ENCODE measurements at regions not wholly inside any gene's neighbourhood (a gene's known extent, or its start where the extent isn't known, plus 50 kb on each side); places are given as distances from the start of the nearest gene placed in this dataset.

DNA sequence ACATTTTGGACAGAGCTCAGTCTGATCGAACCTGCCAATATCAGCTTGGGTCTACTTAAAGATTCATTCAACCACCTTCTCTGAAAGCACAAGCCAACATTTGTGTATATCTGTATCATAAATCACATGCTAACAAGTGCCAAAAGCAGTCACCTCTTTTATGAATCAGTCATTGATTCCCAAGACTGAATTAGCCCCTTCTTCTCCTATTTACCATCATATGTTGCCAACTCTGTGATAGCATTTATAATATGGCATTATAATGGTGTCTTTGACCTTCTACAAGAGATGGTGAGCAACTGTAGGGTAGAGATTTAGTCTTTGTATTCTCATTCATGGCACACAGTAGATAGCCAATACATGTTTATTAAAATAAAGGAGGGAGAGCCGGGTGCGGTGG, 61.4 kb downstream of the DDX53 start:
- H3K79me2 ChIP-seq (ENCODE audit: control insufficient read depth, insufficient read depth, low read length) = no peaks in the 10 kb centered on the region
- no TSS peak for BruUV-seq (replicated peaks)
- 0% methylated on average over 3 of the region's 3 CpGs for WGBS (ENCODE audit: insufficient coverage, low coverage, missing lambda C conversion rate)

More for the DNA sequence above, 61.4 kb downstream of the DDX53 start:
- Histone ChIP-seq H3K4me2 (ENCODE audit: insufficient read depth, low read length) (no peak overlapping the region), H3K4me3 (no peak overlapping the region), H3K27ac (ENCODE audit: extremely low read depth, low read depth, low read length) (no peak overlapping the region), H4K20me1 (replicated peaks; ENCODE audit: control insufficient read depth, insufficient read depth, low read length) (no peaks in the 10 kb centered on the region), H3K36me3 (ENCODE audit: control insufficient read depth, insufficient read depth, low read length) (no peaks in the 10 kb centered on the region), H3K27me3 (ENCODE audit: control insufficient read depth in 2 of 2, insufficient read depth in 2 of 2, low read length in 2 of 2) (no peaks in the 10 kb centered on the region), H3K4me1 (replicated peaks in 1 of 2; ENCODE audit: control insufficient read depth in 2 of 2, insufficient read depth in 2 of 2, low read length in 2 of 2) (no peaks in the 10 kb centered on the region), H2AFZ (ENCODE audit: low read depth, low read length) (no peak overlapping the region), H3K9me3 (replicated peaks; ENCODE audit: control insufficient read depth, insufficient read depth, low read depth, low read length) (no peaks in the 10 kb centered on the region), H3K9me1 (ENCODE audit: control insufficient read depth, insufficient read depth, low read length) (no peaks in the 10 kb centered on the region), H3K9ac (ENCODE audit: insufficient read depth in 1 of 2, low read depth in 2 of 2, low read length in 2 of 2) (no peak overlapping the region)
- ATAC-seq (no peak), FAIRE-seq (no peak), DNase-seq (ENCODE audit: extremely low read depth in 1 of 4, low spot score in 3 of 4) (no peak)
- ChIA-PET POLR2A (no interaction called here), CTCF (ENCODE audit: low intra/inter-chr PET ratio) (no interaction called here)
- in situ Hi-C loops (cut with MboI) = no loop called here
- TF ChIP-seq BCL6 (CRISPR knock-in tag; IDR thresholded peaks at IDR 0.05) = no peak
- TF ChIP-seq HNRNPLL (IDR thresholded peaks at IDR 0.05; ENCODE audit: low read depth, low read length, poor library complexity, severe bottlenecking) = no peak
- no peak for TF ChIP-seq PRPF4 (IDR thresholded peaks at IDR 0.05; ENCODE audit: insufficient read depth, low read depth, low read length, poor library complexity, severe bottlenecking)
- no peak for TF ChIP-seq RHOXF2B (CRISPR knock-in tag; conservative IDR thresholded peaks at IDR 0.05)
- TF ChIP-seq CREB1 (IDR thresholded peaks at IDR 0.05) = no peak
- no peak for TF ChIP-seq CREB1 (CRISPR knock-in tag; IDR thresholded peaks at IDR 0.05)
- no peak for TF ChIP-seq SREBF2 (CRISPR knock-in tag; IDR thresholded peaks at IDR 0.05)
- TF ChIP-seq ASH1L (IDR thresholded peaks at IDR 0.05; ENCODE audit: borderline replicate concordance, low read depth, partially characterized antibody) = no peak
- no peak for TF ChIP-seq HNRNPK (IDR thresholded peaks at IDR 0.05; ENCODE audit: low read depth, low read length, poor library complexity, severe bottlenecking)
- TF ChIP-seq ZC3H11A (IDR thresholded peaks at IDR 0.05; ENCODE audit: low read depth, low read length) = no peak
- no peak for TF ChIP-seq EHMT2 (IDR thresholded peaks at IDR 0.05)
- no peak for TF ChIP-seq TGIF2 (CRISPR knock-in tag; IDR thresholded peaks at IDR 0.05)
- no peak for TF ChIP-seq TEAD4 (IDR thresholded peaks at IDR 0.05; ENCODE audit: low read length)
- no peak for TF ChIP-seq TEAD4 (CRISPR knock-in tag; IDR thresholded peaks at IDR 0.05; ENCODE audit: borderline replicate concordance)
- TF ChIP-seq, protein P1, sequence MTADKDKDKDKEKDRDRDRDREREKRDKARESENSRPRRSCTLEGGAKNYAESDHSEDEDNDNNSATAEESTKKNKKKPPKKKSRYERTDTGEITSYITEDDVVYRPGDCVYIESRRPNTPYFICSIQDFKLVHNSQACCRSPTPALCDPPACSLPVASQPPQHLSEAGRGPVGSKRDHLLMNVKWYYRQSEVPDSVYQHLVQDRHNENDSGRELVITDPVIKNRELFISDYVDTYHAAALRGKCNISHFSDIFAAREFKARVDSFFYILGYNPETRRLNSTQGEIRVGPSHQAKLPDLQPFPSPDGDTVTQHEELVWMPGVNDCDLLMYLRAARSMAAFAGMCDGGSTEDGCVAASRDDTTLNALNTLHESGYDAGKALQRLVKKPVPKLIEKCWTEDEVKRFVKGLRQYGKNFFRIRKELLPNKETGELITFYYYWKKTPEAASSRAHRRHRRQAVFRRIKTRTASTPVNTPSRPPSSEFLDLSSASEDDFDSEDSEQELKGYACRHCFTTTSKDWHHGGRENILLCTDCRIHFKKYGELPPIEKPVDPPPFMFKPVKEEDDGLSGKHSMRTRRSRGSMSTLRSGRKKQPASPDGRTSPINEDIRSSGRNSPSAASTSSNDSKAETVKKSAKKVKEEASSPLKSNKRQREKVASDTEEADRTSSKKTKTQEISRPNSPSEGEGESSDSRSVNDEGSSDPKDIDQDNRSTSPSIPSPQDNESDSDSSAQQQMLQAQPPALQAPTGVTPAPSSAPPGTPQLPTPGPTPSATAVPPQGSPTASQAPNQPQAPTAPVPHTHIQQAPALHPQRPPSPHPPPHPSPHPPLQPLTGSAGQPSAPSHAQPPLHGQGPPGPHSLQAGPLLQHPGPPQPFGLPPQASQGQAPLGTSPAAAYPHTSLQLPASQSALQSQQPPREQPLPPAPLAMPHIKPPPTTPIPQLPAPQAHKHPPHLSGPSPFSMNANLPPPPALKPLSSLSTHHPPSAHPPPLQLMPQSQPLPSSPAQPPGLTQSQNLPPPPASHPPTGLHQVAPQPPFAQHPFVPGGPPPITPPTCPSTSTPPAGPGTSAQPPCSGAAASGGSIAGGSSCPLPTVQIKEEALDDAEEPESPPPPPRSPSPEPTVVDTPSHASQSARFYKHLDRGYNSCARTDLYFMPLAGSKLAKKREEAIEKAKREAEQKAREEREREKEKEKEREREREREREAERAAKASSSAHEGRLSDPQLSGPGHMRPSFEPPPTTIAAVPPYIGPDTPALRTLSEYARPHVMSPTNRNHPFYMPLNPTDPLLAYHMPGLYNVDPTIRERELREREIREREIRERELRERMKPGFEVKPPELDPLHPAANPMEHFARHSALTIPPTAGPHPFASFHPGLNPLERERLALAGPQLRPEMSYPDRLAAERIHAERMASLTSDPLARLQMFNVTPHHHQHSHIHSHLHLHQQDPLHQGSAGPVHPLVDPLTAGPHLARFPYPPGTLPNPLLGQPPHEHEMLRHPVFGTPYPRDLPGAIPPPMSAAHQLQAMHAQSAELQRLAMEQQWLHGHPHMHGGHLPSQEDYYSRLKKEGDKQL (CRISPR knock-in tag; IDR thresholded peaks at IDR 0.05; ENCODE audit: borderline replicate concordance) = no peak
- intact Hi-C loops (cut with micrococcal nuclease) = no loop called here
